NCI-H82 treated with DMSO at 0.1 percent for 48 hours (cell line): ENCODE measurements at regions not wholly inside any gene's neighbourhood (a gene's known extent, or its start where the extent isn't known, plus 50 kb on each side); places are given as distances from the start of the nearest gene placed in this dataset.
"Not testable (repeated sequence)": the region's sequence is repeated elsewhere in the genome, so short reads cannot be mapped to it uniquely, and the experiment has no call there.

Source experiments
- DNase-seq: peaks from one replicate; lab custom pipeline; 2025; ENCODE audit not compliant: unreplicated experiment; lab: John Stamatoyannopoulos, UW

- DNase-seq = no peak
Measured at GRCh38 chr15:98315971-98316370, 332.4 kb upstream of the IGF1R start.

- DNase-seq = no peak
Measured at GRCh38 chr15:98321896-98322295, 326.4 kb upstream of the IGF1R start.

DNA sequence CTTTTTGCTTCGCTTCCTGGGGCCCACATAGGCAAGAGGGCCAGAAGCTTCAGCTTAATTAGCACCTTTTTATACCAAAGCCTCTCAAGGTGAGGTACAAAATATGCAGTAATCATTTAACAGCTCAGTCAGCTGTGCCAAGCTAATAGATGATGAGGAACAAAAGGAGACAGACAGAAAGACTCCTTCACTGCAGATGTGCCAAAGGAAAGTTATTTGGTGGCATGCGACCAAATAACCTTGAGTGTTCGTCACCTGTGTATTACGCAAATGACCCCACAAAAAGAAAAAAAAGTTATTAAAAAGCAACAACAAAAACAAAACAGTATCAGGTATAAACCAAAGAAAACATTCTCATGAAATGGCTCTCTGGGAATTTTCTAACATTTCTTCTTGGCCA lies 325.8 kb upstream of the IGF1R start:
- no peak for DNase-seq

DNA sequence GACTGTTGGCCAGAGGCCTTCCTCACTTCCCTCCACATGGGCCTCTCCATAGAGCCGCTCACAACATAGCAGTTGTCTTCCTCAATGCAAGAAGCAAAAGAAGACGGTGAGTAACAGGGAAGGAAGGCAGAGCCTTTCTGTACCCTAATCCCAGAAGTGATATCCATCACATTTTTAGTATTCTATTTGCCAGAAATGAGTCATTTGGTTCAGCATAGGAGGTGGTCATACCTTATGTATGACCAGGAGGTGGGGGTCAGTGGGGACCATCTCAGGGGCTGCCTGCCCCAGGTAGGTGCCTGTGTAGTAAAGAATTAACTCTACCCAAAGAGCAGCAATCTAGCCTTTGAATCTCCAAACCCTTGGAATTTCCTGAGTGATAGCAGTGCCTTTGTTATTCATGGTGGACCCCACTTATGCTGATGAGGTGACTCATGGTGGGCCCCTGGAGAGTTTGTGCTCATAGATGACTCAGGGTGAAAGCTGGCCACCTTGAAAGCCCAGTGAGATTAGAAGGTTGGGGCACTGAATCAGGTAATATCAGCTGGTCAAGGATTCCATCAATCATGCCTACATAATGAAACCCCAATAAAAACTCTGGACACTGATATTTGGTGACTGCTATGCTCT lies 323.9 kb upstream of the IGF1R start:
- no peak for DNase-seq

DNA sequence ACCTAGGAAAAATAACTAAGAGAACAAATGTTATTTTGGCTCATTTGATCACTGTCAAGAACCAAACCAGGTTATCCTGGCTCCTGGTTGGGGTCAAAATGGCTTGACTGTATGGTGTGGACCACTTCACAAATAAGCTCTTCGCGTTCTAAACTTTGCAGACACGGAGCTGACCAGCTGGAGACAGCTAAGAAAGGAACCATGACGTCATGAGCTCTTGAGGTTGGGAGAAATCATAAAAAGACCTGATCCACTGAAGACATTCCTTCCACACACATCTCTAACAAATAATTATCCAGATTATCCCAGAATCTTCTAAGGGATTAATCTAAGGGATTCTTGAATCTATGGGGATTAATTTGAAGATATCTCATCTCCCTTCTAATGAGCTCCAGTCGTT lies 321.5 kb upstream of the IGF1R start:
- no peak for DNase-seq

DNA sequence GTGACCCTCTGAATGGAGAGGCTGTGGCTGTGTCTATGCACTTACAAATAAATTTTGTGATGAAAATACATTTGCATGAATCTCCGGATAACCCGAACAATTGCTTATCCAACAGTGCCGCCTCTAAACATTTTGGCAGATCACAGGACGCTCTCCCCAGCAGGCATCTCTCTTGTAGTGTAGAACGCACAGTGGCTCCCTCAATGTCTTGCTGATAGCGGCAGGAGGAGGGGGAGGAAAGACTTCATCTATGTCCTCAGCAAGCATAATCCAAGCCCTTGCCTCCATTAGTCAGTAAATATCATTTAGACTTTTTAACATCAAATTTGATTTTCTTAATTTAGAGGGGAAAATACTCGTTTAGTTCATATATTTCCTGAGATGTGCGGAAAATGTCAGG lies 318.1 kb upstream of the IGF1R start:
- DNase-seq = no peak

- DNase-seq = no peak
Measured at GRCh38 chr15:98330692-98331435, 317.5 kb upstream of the IGF1R start.

- DNase-seq = no peak
Measured at GRCh38 chr15:98331676-98332075, 316.7 kb upstream of the IGF1R start.

- no peak for DNase-seq
Measured at GRCh38 chr15:98333251-98333650, 315.1 kb upstream of the IGF1R start.

- DNase-seq = no peak
Measured at GRCh38 chr15:98342911-98343310, 305.4 kb upstream of the IGF1R start.

DNA sequence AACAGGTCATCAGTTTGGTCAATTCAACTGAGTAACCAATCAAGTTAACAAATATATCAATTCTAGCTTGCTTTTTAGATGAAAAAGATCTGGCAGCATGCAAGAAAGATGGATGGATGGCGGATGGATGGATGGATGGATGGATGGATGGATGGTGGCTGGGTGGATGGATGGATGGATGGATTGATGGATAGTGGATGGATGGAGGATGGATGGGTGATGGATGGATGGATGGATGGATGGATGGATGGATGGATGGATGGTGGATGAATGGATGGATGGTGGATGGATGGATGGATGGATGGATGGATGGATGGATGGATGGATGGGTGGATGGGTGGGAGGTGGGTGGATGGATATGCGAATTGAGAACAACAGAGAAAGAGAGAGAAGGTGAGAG lies 303.7 kb upstream of the IGF1R start:
- DNase-seq = no peak

DNA sequence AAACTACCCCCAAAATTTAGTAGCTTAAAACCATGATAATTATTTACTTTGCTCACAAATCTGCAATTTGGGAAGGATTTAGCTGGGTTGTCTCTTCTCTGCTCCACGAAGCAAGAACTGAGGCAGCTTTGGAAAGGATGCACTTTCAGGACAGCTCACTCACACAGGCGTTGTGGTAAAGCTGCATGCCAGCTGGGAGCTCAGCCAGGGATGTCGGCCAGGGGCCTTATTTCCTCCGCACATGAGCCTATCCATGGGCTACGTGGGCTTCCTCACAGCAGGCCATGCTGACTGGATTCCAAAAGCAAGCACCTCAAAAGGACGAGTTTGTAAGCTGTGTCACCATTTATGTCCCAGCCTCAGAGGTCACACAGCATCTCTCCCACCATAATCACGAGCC lies 301.3 kb upstream of the IGF1R start:
- no peak for DNase-seq

DNA sequence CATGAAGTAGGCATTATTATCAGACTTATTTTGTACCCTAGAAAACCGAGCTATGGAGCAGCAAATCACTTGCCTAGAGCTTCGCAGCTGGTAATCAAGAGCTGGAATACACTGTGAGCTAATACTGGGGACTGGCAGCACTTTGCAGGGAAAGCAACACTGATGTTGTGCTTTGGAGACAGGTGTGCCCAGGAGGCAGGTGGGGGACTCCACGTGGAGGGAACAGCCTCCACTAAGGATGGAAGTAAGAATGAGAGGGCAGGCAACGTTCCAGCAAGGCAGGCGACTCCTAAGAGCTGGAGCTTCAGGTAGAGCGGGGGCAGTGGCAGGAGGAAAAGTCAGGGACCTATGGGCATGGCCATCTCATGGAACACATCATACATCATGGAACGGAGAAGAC lies 300.5 kb upstream of the IGF1R start:
- no peak for DNase-seq

DNA sequence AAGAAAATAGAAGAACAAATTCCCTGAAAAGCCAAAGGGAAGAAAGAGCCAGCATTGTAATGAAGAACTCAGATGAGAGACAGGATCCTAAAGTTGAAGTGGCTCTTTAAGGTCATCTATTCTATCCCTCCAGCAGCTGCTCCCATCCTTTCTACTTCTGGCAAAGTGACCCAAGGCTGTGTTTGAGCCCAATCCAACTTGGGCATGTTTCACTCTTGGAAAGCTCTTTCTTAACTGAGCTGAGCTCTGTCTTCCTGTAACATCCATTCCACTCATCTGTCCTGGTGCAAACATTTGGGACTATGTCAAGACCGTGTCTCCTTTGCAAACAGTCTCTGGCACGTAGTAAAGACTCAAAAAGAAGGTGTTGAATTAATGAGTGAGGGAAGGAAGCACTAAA lies 298.1 kb upstream of the IGF1R start:
- no peak for DNase-seq

DNA sequence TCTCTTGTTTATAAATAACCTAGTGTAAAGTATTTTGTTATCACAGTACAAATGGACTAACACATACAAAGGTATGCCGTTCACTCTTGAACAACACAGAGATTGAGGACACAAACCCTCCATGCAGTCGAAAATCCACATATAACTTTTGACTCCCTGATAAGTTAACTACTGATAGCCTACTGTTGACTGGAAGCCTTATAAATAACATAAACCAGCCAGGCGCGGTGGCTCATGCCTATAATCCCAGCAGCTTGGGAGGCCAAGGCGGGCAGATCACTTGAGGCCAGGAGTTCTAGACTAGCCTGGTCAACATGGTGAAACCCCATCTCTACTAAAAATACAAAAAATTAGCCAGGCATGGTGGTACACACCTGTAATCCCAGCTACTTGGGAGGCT lies 290.1 kb upstream of the IGF1R start:
- DNase-seq = not testable (repeated sequence)

- no peak for DNase-seq
Measured at GRCh38 chr15:98358971-98359370, 289.4 kb upstream of the IGF1R start.

DNA sequence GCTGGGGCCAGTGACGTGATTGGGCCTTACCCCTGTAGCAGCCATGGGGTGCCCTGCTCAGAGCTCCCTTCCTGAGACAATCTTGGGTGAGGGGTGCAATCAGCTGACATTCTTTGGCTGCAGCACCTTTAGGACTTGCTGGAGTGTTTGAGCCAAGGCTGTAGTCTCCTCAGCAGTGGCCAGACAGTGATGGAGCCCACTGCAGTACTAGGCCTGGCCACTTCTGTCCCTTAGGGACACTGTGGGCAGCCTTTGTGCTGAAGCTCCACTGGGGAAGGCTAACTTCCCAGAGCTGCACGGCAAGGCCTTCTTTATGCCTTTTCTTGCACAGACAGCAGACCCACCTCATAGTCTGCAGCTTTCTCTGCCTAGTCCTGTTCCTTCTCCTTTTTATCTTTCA lies 284.9 kb upstream of the IGF1R start:
- no peak for DNase-seq

- DNase-seq = no peak
Measured at GRCh38 chr15:98363955-98364354, 284.4 kb upstream of the IGF1R start.

GRCh38 chr15:98369081-98369716 lies 279.1 kb upstream of the IGF1R start:
- DNase-seq = no peak

GRCh38 chr15:98375513-98376340 lies 272.6 kb upstream of the IGF1R start:
- no peak for DNase-seq

GRCh38 chr15:98380721-98381120 lies 267.6 kb upstream of the IGF1R start:
- no peak for DNase-seq

- no peak for DNase-seq
Measured at GRCh38 chr15:98381446-98381845, 266.9 kb upstream of the IGF1R start.
